ENCODE measurements at regions not wholly inside any gene's neighbourhood (a gene's known extent, or its start where the extent isn't known, plus 50 kb on each side); places are given as distances from the start of the nearest gene placed in this dataset.

DNA sequence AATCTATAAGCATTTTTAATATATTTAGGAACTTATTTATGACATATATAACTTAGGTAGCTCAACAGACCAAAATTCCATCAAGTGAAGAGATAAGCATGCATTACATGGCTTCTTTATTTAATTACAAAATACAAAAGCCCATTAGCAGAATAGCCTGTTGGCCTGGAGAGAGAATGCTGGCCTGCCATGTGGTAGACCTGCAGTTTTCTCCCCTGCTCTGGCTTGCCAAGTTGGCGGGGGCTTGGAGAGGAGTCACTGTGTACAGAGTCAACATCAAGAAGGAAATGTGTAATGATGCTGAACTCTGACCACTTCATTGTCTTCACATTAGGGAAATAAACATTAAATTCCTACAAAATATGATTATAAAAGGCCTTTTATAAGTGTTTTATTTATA is 69.8 kb upstream of the CNTLN start:
- TF ChIP-seq, protein P1, sequence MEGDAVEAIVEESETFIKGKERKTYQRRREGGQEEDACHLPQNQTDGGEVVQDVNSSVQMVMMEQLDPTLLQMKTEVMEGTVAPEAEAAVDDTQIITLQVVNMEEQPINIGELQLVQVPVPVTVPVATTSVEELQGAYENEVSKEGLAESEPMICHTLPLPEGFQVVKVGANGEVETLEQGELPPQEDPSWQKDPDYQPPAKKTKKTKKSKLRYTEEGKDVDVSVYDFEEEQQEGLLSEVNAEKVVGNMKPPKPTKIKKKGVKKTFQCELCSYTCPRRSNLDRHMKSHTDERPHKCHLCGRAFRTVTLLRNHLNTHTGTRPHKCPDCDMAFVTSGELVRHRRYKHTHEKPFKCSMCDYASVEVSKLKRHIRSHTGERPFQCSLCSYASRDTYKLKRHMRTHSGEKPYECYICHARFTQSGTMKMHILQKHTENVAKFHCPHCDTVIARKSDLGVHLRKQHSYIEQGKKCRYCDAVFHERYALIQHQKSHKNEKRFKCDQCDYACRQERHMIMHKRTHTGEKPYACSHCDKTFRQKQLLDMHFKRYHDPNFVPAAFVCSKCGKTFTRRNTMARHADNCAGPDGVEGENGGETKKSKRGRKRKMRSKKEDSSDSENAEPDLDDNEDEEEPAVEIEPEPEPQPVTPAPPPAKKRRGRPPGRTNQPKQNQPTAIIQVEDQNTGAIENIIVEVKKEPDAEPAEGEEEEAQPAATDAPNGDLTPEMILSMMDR (conservative IDR thresholded peaks at IDR 0.05 in 1 of 2, IDR thresholded peaks at IDR 0.05 in 1 of 2; ENCODE audit: low read depth in 1 of 2, low read length in 2 of 2) = no peak
- TF ChIP-seq EZH2 (IDR thresholded peaks at IDR 0.05; ENCODE audit: low read length, missing control alignments) = no peak

Data from fibroblast of lung (primary cell).